Smooth muscle cell (in vitro differentiated cells): ENCODE measurements at regions not wholly inside any gene's neighbourhood (a gene's known extent, or its start where the extent isn't known, plus 50 kb on each side); places are given as distances from the start of the nearest gene placed in this dataset.

Experiments
- DNase-seq: peaks from one replicate; lab custom pipeline; 2025; ENCODE audit not compliant: unreplicated experiment; lab: John Stamatoyannopoulos, UW
- H2AFZ ChIP-seq: fragments of 200-600 bp; sonication (generic); 2 replicates; pipeline ENCODE4 v1.6.0; 2016; ENCODE audit warnings: antibody characterized with exemption, low read depth, mild to moderate bottlenecking
- H3F3A ChIP-seq: fragments of 200-600 bp; sonication (generic); 2 replicates; pipeline ENCODE4 v1.6.0; 2017; ENCODE audit warnings: antibody characterized with exemption, low read depth
- H3K27ac ChIP-seq: fragments of 200-600 bp; sonication (generic); 2 replicates; pipeline ENCODE4 v1.5.1; 2016; ENCODE audit warnings: low read depth, mild to moderate bottlenecking
- H3K27me3 ChIP-seq: fragments of 200-600 bp; sonication (generic); 2 replicates; pipeline ENCODE4 v1.6.1; 2016; ENCODE audit warnings: low read depth, mild to moderate bottlenecking
- H3K36me3 ChIP-seq: fragments of 200-600 bp; sonication (generic); 2 replicates; pipeline ENCODE4 v1.5.1; 2016; ENCODE audit warnings: low read depth
- H3K4me1 ChIP-seq: fragments of 200-600 bp; sonication (generic); 2 replicates; pipeline ENCODE4 v1.5.1; 2016; ENCODE audit warnings: low read depth
- H3K4me2 ChIP-seq: fragments of 200-600 bp; sonication (generic); 2 replicates; pipeline ENCODE4 v1.6.0; 2016; ENCODE audit warnings: mild to moderate bottlenecking
- H3K4me3 ChIP-seq: fragments of 200-600 bp; sonication (generic); 2 replicates; pipeline ENCODE4 v1.5.1; 2016; ENCODE audit warnings: mild to moderate bottlenecking
- H3K79me2 ChIP-seq: fragments of 200-600 bp; sonication (generic); 2 replicates; pipeline ENCODE4 v1.6.0; 2016; ENCODE audit warnings: low read depth, mild to moderate bottlenecking
- H3K9ac ChIP-seq: fragments of 200-600 bp; sonication (generic); 2 replicates; pipeline ENCODE4 v1.6.0; 2016; ENCODE audit warnings: low read depth
- H3K9me3 ChIP-seq: fragments of 200-600 bp; sonication (generic); replicated peaks from 2 replicates; pipeline ENCODE4 v1.5.1; 2016; ENCODE audit warnings: low read depth
- H4K20me1 ChIP-seq: fragments of 200-600 bp; sonication (generic); 2 replicates; pipeline ENCODE4 v1.6.0; 2016; ENCODE audit warnings: low read depth
- WGBS: methylation state at CpG from one replicate; pipeline ENCODE4 v1.1.7; 2016; ENCODE audit warnings: low lambda C conversion rate; 5-methylcytosine and 5-hydroxymethylcytosine counted together
- TF ChIP-seq, protein P1 (sequence below): fragments of 200-600 bp; sonication (generic); IDR thresholded peaks from 2 replicates; pipeline ENCODE4 v1.5.1; 2017; ENCODE audit warnings: borderline replicate concordance, mild to moderate bottlenecking, antibody characterized with exemption; ENCODE audit not compliant: insufficient read depth, poor library complexity, severe bottlenecking

DNA sequence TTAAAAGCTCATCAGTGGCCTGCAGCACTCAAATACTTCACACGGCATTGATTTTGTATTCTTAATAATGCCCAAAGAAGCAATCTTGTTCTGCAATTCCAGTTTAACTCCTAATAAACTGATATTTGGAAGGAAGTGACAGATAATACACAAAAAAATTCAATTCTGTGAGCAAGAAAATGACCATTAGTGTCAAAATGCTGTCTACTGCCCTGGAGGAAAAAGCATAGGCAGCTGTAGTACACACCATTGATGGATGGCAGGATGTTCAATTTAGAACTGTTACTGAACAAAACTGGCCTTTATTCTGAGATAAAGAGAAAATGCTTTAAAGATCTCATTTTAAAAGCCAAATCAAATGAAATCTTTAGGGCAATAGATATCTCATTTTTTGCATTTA is 251.3 kb upstream of the FMN2 start:
- H3K9me3 ChIP-seq: no peaks in the 10 kb centered on the region
- 85% methylated on average over 1 of the region's 1 CpG for WGBS
- H3K27me3 ChIP-seq: no peaks in the 10 kb centered on the region
- H3K4me3 ChIP-seq: no peak overlapping the region
- no peak overlapping the region for H3K4me2 ChIP-seq
- H2AFZ ChIP-seq: no peak overlapping the region
- TF ChIP-seq, protein P1, sequence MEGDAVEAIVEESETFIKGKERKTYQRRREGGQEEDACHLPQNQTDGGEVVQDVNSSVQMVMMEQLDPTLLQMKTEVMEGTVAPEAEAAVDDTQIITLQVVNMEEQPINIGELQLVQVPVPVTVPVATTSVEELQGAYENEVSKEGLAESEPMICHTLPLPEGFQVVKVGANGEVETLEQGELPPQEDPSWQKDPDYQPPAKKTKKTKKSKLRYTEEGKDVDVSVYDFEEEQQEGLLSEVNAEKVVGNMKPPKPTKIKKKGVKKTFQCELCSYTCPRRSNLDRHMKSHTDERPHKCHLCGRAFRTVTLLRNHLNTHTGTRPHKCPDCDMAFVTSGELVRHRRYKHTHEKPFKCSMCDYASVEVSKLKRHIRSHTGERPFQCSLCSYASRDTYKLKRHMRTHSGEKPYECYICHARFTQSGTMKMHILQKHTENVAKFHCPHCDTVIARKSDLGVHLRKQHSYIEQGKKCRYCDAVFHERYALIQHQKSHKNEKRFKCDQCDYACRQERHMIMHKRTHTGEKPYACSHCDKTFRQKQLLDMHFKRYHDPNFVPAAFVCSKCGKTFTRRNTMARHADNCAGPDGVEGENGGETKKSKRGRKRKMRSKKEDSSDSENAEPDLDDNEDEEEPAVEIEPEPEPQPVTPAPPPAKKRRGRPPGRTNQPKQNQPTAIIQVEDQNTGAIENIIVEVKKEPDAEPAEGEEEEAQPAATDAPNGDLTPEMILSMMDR: no peak
- DNase-seq: no peak
- no peak overlapping the region for H3K27ac ChIP-seq
- no peak overlapping the region for H3K9ac ChIP-seq
- no peaks in the 10 kb centered on the region for H4K20me1 ChIP-seq
- no peaks in the 10 kb centered on the region for H3K79me2 ChIP-seq
- no peaks in the 10 kb centered on the region for H3K4me1 ChIP-seq
- H3F3A ChIP-seq: no peaks in the 10 kb centered on the region
- no peaks in the 10 kb centered on the region for H3K36me3 ChIP-seq

DNA sequence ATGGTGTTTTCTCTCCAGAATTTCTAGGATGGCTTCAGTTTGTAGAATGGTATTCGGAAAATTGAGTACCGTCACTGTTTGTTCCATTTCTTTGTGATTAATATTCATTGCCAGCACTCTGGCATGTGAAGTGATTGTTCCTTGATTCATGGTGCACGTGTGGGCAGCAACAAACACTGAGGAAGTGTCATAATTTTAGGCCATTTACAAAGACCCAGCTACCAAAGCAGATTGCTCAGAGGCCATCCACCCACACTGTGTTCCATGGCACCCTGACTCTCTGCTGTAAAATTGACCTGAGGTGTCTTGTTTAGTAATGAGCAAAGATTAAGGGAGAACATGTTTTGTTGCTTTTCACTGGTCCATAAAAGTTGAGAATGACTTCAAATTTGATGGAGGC is 250.9 kb upstream of the FMN2 start:
- Histone ChIP-seq H3K4me2 (no peak overlapping the region), H3K9me3 (no peaks in the 10 kb centered on the region), H3K4me1 (no peaks in the 10 kb centered on the region), H3K9ac (no peak overlapping the region), H3K79me2 (no peaks in the 10 kb centered on the region), H3K27me3 (no peaks in the 10 kb centered on the region), H3K4me3 (no peak overlapping the region), H3K36me3 (no peaks in the 10 kb centered on the region), H3K27ac (no peak overlapping the region), H4K20me1 (no peaks in the 10 kb centered on the region), H3F3A (no peaks in the 10 kb centered on the region), H2AFZ (no peak overlapping the region)
- TF ChIP-seq, protein P1: no peak
- WGBS: 90% methylated on average over 3 of the region's 3 CpGs
- no peak for DNase-seq

DNA sequence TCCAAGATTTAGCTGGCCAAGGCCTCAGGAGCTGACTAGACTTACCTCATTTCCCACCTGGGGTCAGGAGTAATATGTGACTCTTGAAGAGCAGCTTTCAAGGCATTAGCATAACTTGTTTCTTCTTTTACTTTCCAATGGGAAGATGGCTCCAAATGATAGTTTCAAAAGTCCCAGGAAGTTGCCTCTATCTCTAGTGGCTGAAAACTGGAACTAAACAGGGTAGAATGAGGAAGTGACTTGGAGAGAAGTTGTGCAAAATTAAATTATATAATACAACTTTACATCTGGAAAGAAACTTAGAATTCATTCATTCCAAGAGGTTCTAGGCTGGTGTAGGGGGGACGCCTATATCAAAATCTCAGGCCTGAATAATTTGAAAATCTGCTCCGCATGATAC is 250.1 kb upstream of the FMN2 start:
- Histone ChIP-seq H3K36me3 (no peaks in the 10 kb centered on the region), H3K4me1 (no peaks in the 10 kb centered on the region), H3K9ac (no peak overlapping the region), H3K9me3 (no peaks in the 10 kb centered on the region), H3K27ac (no peak overlapping the region), H3K79me2 (no peaks in the 10 kb centered on the region), H3K27me3 (no peaks in the 10 kb centered on the region), H3K4me2 (no peak overlapping the region), H3K4me3 (no peak overlapping the region), H2AFZ (no peak overlapping the region), H4K20me1 (no peaks in the 10 kb centered on the region), H3F3A (no peaks in the 10 kb centered on the region)
- 100% methylated on average over 2 of the region's 2 CpGs for WGBS
- TF ChIP-seq, protein P1: no peak
- DNase-seq: no peak

DNA sequence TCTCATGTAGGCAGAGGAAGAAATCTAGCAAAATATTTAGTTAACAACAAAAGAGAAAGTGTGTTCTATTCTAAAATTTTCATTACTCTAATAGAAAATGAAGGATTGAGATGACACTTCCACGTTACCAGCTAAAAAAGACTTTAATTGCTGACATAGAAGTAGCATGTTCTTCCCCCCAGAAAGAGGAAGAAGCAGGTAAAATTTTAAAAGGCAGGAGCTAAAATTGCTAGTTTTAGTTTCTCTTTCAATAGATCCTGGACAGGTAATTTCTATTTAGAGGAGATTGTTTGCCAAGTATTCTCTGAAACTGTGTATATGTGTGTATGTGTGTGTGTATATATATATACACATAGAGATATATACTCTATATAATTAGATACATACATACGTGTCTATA is 248.1 kb upstream of the FMN2 start:
- Histone ChIP-seq H4K20me1 (no peaks in the 10 kb centered on the region), H3K4me2 (no peak overlapping the region), H3K4me3 (no peak overlapping the region), H3K9me3 (no peaks in the 10 kb centered on the region), H3K36me3 (no peaks in the 10 kb centered on the region), H3F3A (no peaks in the 10 kb centered on the region), H3K4me1 (no peaks in the 10 kb centered on the region), H2AFZ (no peak overlapping the region), H3K27me3 (no peaks in the 10 kb centered on the region), H3K9ac (no peak overlapping the region), H3K79me2 (no peaks in the 10 kb centered on the region), H3K27ac (no peak overlapping the region)
- no peak for DNase-seq
- WGBS: 90% methylated on average over 2 of the region's 2 CpGs
- TF ChIP-seq, protein P1: no peak
